ENCODE measurements at regions not wholly inside any gene's neighbourhood (a gene's known extent, or its start where the extent isn't known, plus 50 kb on each side); places are given as distances from the start of the nearest gene placed in this dataset.
"Not testable (repeated sequence)": the region's sequence is repeated elsewhere in the genome, so short reads cannot be mapped to it uniquely, and the experiment has no call there.

DNA sequence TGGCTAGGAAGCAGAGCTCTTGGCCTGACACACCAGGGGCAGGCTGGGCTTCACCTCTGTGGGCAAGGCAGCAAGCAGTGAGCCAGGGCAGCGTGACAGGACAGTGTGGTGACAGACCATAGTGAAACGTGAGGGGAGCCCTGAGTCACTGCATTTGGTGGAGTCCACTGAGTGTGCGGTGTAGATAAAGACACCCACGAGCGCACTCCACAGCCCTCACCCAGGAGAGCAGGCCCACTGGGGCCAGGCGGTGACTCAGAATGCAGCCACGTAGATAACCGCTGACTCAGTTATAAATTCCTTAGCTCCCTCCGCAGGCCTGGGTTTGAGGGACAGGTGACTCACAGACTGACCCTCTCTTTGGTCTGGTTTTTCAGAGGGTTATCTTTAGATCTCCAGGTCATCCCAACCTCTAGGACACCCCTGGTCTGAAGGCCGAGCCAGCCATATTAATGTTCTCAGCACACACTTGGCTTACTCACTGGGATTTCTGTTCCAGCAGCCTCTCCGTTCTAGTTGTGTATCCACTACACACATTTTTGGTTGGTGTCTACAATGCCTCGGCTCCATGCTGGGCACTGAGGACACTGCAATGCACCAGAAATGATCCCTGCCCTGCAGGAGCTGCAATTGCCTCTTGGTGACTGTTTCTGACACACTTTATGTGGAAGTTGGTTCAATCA is 90.2 kb upstream of the TSPAN2 start:
- no peak for DNase-seq

DNA sequence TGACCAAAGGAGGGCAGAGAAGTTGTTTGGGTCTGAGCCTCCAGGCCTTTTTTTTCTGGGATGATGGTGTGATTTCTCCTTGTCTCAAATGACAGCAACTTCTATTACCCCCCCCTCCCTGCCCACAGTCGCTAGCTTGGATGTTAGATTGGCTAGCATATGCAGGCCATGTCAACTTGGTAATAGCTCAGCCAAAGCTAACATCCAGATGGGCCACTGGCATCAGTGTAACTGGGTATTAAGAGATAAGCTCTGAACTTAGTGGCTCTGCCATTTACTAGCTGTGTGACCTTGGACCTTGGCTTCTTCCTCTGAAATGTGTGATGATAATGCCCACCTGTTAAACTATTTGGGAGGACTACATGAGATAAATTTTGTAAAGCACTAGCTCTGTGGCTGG is 86.9 kb upstream of the TSPAN2 start:
- DNase-seq, result no peak

DNA sequence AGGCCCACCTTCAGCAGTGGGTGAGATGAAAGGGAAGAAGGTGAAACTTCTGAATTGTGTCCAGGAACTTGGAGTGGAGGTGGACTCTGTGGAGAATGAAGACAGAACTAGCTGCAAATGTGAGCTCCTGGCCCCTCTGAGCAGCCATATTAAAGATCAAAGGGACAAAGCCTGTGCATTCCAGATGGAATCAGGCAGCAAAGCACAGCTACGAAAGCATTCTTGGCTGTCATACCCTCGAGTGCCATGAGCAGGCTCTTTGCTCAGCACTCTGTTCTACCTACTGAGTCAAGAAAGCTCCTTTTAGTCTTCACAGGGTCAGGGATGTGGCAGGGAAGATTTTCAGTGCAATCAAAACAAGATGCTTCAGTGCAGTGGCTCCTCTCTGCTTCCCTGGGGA is 86.3 kb upstream of the TSPAN2 start:
- DNase-seq, result no peak

DNA sequence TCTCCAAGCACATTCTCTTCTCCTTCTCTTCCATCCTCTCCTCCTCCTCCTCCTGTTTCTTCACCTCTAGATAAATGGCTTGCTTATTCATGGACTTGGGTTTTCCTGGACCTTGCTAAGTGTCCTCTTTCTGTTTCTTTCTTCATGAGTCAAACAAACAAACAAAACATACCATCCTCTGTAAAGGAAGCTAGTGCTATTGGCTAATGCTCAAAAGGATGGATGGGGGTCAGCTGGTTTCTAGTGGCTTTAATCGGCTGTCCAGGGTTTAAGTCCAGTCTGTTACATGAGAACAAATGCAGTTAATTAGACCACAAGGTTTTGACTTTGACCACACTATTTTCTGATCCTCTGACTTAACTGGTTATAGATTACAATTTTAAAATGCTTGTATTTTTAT is 83.8 kb upstream of the TSPAN2 start:
- DNase-seq, result no peak

DNA sequence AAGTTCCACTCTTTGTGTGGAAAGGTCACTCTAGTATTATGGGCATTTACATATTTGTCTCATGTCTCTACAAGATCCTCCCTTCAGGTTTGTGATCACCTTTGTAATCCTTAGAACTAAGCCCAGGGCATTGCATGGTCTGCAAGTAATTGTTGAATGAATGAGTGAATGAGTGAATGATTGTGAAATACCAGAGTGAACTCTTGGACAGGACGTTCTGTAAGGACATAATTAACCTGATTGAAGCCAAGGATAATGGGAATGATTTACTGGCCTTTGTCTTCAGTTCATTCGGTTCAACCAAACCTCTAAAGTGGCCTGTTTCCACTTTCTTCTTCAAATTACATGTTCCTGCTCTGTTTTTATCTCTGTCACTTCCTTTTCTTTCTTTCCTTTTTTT is 83.0 kb upstream of the TSPAN2 start:
- no peak for DNase-seq

DNA sequence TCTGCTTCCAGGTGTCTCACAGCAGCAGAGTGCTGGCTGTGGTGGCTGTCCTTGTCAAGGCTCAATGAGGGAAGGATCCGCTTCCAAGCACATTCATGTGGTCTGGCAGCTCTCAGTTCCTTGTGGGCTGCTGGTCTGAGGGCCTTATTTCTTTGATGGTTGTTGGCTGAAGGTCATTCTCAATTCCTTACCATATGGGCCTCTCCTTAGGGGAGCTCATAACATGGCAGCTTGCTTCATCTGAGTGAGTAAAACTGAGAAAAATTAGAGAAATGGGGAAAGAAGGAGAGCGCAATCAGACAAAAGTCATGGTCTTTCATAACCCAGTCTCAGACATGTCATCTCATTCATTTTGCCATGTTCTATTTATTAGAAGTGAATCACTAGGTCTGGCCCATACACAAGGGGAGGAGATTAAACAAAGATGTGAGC is 81.7 kb upstream of the TSPAN2 start:
- no peak for DNase-seq

DNA sequence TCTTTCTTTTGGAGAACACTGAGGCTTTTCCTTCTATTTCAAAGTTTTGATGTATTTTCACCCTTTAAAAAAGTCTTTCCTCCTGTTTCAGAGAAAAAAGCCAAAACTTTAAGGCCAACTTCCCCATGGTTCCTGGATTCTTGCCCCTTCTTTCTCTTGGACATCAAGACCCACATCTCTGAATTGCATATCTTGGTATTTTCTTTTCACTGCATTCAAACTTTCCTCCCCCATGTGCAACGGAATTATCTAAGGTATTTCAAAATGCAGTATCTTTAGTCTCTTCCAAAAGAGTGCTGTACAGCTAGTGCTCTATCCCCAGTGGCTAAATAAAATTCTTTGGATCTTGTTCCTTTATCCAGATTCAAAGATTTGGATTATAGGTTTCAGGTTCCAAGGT is 81.1 kb upstream of the TSPAN2 start:
- no peak for DNase-seq

DNA sequence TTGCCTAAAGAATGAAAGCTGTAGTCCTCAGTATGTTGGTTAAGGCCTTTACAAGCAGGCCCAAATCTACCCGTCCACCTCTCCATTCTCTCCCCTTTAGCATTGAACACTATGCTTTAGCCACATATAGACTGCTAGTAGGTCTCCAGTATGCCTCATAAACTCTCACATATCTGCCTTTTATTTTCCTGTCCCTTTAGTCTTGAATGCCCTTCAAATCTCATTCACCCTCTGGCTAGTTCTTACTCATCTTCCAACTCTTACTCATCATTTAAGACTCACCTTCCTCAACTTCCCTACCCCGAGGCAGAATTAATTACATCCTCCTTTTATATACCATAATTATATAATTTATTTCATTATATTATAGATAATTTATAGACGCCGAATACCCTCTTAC is 78.7 kb upstream of the TSPAN2 start:
- no peak for DNase-seq

DNA sequence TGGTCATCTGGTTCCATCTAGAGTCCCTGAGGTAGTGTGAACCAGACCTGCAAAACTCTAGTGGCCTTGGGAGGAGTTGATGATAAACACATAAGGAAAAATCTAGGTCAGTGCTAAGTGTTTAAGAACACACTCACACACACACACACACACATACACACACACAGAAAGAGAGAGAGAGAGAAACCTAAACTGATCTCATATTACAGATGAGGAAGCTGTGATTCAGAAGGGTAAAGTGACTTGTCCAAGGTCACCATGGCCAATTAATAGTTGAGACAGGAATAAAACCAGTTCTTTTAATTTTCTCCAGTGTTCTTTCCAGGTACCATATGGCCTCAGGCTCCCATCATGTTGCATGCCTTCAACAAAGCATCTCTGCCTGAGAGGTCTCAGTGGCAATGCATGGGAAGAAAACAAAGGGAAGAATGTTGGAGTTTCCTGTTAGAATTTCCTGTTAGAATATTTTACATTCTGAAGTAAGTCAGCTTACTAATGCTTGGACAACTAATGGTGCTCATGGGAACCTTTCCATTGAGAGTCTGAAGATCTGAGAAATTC is 77.3 kb upstream of the TSPAN2 start:
- DNase-seq, result no peak

DNA sequence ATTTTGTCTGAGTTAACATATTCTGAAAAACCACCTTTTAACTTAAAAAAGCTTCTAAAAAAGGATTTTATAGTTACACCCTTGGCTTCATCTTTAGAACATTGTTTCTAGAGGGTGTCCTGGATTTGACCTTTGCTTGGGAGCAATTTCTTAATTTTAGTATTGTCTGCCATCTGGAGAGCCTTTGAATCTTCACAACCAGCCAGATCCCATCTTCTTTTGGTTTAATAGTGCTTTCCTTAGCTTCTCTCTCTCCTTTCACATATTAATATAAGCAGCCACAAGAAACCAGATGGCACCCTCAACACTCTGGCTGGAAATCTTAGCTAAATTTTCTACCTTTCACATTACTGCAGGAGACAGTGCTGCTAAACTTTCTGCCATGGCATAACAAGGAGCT is 76.5 kb upstream of the TSPAN2 start:
- no peak for DNase-seq

DNA sequence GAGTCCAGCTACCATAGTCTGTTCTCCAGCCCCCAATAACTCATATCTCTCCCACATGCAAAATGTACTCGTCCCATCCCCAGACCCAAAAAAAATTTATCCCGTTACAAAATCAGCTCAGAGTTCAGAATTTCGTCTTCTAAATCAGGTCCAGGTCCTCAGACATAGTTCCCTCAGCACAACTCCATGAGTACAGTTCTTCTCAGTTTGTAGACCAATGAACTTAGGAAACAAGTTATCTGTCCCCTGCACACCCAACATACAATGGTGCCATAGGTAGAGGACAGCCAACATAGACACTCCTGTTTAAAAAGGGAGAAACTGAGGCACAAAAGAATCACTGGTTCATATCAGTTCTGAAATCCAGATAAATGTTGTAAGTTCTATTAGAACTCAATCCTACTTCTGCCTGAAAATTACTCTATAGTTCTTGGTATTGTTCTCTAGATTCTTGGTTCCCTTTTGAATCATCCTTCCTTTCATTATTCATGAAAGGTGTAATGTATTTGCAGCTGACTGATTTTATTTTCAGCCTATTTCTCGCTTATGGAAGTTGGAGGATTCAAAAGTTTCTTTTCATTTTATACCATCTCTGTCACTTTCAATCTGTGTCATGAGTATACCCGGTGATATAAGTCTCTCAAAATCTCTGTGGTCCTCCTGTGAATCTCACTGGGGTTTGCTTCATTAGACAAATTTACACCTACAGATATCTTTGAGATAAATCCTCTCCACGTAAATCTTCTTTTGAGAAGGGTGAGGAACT is 75.8 kb upstream of the TSPAN2 start:
- no peak for DNase-seq

DNA sequence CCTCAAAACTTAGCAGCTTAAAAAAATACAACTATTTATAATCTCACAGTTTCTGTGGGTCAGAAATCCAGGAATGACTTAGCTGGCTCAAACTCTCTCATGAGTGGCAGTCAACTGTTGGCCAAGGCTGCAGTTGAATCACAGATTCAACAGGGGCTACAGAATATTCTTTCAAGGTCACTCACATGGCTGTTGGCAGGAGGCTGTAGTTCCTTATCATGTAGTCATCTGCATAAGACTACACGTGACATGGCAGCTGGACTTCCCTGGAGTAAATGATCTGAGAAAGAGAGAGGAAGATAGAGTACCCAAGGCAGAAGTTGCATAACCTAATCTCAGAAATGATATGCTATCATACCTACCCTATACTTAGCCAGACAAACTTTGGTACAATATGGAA is 75.2 kb upstream of the TSPAN2 start:
- DNase-seq, result no peak

DNA sequence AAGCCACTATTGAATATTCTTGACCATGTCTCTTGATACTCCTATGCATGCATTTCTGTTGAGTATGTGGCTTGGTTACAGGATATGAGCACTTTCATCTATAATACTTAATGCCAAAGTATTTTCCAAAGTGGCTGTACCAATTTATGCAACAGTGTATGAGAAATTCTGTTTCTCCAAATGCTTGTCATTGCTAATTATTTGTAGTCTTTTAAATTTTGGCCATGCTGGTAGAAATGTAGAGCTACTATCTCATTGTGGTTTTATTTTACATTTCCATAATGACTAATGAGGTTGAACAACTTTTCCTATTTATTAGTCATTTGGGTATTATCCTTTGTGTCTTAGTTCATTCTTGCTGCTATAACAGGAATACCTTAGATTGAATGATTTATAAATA is 71.4 kb upstream of the TSPAN2 start:
- DNase-seq, result no peak

DNA sequence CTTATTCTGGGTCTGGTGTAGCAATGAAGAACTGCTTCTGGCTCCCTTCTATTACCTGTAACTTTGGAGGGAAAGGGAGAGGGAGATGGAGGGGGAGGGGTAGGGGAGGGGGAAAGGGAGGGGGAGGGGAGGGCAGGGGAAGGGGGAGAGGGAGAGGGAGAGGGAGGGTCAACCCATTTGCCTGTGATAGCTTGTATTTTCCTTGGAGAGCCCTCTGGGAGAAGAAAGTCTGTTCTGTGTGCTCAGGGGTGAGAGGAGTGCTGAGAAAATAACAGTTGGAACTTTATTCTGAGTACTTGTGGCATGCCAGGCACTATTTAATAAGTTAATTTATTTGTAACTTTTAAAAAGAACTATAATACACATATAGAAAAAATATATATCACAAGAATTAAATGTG is 70.7 kb upstream of the TSPAN2 start:
- DNase-seq, result no peak

DNA sequence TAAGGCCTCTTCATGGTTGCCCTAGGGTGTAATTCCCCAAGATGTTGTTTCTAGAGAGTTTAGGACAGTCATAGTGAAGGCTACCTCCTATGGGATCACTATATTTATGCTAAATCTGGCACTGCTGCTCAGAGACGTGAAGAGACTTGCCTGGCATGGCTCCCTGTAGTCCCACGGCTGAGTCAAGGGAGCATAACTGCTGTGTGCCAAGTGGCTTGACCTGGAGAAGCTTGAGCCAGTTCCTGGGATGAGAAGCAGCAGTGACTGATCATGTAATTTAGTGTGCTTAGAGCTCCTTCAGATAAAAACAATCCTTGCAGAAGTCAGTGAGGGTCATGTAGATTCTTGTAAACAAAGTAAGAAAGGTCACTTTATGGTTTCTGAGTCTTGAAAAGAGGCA is 68.9 kb upstream of the TSPAN2 start:
- no peak for DNase-seq

DNA sequence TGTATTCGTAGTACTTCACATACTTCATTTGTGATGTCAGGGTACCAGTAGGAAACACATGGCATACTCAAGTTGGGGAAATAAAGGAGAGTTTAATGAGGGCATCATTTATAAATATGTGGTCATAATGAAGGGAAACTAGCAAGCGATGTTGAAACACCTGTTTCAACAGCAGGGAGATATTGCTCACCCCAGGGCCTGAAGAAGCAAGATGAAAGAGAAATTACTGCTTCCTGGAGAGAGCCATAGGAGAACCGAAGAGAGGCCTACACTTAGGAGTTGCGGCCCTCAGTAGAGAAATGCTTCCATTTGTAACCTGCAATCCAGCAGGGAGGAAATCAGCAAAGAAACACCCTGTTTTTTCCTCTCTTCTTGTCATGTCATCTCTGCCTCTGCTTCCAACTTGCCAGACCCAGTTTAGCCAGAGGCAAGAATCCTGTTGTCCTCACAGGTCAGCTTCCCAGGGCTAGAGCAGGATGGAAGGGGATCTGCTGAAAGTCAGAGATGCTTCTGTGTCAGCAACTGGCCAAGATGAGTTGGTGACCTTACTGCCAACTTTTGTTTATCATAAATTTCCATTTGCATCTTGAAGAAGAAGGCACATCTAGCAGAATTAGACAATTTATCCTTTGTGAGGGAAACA is 67.6 kb upstream of the TSPAN2 start:
- no peak for DNase-seq

DNA sequence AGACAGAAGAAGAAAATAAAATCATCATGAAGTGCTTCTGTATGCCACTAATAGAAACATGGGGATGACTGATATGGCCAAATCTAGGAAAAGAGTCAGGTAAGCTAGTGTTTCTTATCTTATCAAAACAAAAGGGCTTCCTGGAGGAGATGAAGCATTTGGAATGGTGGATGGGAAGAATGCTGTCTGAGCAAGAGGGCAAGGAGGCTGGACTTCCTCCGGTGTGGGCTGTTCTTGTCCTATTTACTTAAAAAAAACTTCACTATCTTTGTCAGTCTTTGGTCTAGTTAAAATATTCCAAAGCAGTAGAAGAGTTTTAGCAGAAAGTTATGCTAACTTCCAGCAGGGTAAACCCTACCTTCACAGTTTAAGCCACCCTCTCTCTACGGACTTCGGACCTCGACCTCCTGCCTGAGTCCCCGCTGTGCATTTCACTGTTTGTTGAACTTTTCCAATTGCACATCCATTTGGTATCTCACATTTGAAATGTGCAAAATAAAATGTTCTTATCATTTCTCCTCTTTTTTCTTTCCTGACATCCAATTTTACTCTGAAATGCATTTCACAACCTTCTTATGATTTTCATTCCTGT is 64.8 kb upstream of the TSPAN2 start:
- no peak for DNase-seq

DNA sequence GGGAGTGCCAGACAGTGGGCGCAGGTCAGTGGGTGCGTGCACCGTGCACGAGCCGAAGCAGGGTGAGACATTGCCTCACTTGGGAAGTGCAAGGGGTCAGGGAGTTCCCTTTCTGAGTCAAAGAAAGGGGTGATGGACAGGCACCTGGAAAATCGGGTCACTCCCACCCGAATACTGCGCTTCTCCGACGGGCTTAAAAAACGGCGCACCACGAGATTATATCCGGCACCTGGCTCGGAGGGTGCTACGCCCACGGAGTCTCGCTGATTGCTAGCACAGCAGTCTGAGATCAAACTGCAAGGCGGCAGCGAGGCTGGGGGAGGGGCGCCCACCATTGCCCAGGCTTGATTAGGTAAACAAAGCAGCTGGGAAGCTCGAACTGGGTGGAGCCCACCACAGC is 58.6 kb upstream of the TSPAN2 start:
- not testable (repeated sequence) for DNase-seq

DNA sequence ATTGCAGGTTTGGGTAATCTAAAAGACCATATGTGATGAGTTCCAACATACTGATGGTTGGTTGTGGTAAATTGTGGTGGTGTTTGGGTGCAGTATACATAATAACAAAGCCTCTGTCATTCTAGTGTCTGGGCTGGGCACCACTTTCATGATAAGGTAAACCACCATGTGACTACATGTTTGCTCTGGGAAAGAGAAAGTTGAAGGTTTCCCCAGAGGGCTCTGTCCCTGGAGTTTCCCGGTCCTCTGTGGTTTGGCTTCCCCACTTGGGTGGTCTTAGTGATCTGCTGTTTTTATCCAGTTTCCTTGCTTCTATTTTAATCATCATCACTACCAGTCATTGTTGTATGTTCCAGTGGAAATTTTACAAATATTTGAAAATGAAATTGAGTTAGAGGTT is 55.9 kb upstream of the TSPAN2 start:
- no peak for DNase-seq

DNA sequence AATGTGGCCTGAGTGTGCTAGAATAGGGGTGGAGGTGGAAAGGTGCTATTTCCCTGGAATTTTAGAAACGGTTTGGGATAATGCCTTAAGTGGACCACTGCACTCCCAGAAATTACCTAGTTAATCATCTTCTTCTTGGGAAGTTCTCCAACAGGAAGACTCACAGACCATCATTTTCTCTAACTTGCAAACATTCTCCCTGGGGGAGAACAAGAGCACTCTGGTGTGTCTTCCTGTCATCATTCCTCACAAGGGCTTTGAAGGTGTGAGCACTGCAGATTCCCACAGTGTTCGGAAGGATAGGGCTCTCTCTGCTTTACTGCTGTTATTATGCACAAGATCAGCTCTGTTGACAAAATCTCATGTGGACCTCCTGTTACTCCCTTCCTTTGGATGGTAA is 54.9 kb upstream of the TSPAN2 start:
- no peak for DNase-seq

DNA sequence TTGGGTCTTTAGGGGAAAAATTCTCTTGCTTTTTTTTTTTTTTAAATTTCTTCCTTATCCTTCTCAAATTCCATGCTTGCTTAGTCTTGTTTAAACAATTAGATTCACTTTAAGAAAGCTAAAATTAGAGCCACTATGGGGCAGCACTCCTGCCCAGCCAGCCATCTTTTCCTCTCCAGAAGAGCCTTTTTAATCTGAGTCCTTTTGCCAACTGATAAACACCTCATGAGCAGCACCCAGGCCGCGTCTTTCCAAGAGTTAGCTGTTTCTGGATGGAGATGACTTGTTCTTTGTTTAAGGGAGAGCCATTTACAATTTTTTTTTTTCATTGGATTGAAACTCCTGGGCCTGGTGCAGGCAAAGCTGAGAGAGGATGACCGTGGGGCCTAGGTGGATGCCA is 53.3 kb upstream of the TSPAN2 start:
- DNase-seq, result no peak

DNA sequence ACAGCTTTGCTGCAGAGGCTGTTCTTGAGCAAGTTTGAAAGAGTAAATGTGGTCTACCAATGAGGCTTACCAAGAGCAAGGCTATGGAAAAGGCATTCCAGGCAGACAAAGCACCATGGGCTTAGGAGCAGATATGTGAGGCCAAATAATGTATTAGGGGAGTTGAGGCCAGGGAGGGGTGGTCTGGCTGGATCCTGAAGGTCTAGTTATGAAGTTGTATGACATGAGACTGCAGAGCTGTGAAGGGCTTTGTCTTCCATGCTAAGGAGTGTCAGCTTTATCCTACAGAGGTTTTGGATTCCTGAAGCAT is 51.8 kb upstream of the TSPAN2 start:
- DNase-seq, result no peak

DNA sequence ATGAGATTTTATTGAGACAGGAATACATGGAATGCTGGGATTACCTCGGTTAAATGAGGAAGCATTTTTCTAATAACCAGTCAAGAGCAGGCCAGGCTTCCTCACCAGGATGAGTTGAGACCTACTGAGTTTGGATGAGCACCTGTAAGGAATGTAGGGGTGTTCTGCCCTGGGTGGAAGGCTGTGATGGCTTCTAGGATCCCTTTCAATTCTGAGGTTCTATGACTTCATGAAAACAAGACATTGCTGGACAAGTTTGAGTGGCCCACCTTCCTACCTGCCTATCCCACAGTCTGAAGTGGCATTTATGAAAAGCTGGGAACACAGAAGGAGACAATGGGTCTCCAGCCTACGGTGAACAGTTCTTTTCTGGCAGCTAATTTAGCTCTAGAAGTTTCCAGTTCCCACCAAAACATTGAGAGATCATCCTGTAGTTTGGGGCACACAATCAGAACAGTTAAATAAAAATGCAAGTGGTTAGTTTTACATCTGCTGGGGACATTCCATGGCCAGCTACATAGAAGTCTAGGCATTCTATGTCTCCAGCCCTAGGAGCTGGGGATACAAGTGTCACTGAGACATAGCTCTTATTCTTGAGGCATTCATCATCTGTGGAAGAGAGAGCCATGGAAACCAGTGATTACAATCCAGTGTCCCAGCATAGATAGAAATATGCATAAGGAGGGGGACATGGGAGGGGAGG is 51.3 kb upstream of the TSPAN2 start:
- DNase-seq, result no peak

Data from midbrain (tissue), 1 donor.